Tibial artery (tissue), 4 donors: ENCODE measurements at regions not wholly inside any gene's neighbourhood (a gene's known extent, or its start where the extent isn't known, plus 50 kb on each side); places are given as distances from the start of the nearest gene placed in this dataset.

Source experiments
- DNase-seq, 2 donors: peaks; one replicate each; pipeline ENCODE4 v3.0.0-alpha.2; 2019
- H3K27ac ChIP-seq, 2 donors: fragments of 200-600 bp; sonication (generic) in 1 of 2; 1 replicate in 1 of 2; 2 replicates in 1 of 2; pipeline ENCODE4 v1.5.1; 2018 to 2019; ENCODE audit warnings: mild to moderate bottlenecking in 1 of 2
- H3K27me3 ChIP-seq, 2 donors: fragments of 200-600 bp; sonication (generic) in 1 of 2; one replicate each; pipeline versions ENCODE4 v1.5.1 to v1.6.0; 2016 to 2019
- H3K36me3 ChIP-seq, 3 donors: fragments of 200-600 bp; sonication (generic) in 2 of 3; one replicate each; pipeline ENCODE4 v1.5.1; 2016 to 2019; ENCODE audit warnings: mild to moderate bottlenecking in 2 of 3
- H3K4me1 ChIP-seq, 4 donors: fragments of 200-600 bp; sonication (generic) in 2 of 4; 1 replicate in 3 of 4; 2 replicates in 1 of 4; pipeline ENCODE4 v1.5.1; 2016 to 2019
- H3K4me3 ChIP-seq, 2 donors: fragments of 200-600 bp; sonication (generic) in 1 of 2; 1 replicate in 1 of 2; 2 replicates in 1 of 2; pipeline ENCODE4 v1.5.1; 2018 to 2019; ENCODE audit warnings: mild to moderate bottlenecking in 2 of 2
- H3K9me3 ChIP-seq, 3 donors: fragments of 200-600 bp; sonication (generic) in 1 of 3; one replicate each; pipeline ENCODE4 v1.5.1; 2016 to 2019
- CTCF ChIP-seq, 2 experiments: fragments of 200-600 bp in 1 of 2; fragments of 450-650 bp in 1 of 2; IDR thresholded peaks; one replicate each; pipeline ENCODE4 v1.5.1; 2017 to 2019; ENCODE audit warnings: antibody characterized with exemption in 2 of 2, mild to moderate bottlenecking in 1 of 2, moderate library complexity in 1 of 2
- intact Hi-C: fragments of 100-400 bp; cut with DNase I; formaldehyde crosslinking; loops from one replicate; pipeline ENCODE4 v1.15.0; 2023; ENCODE audit warnings: low total_unique reads

GRCh38 chr18:9038277-9038871, 64.1 kb upstream of the NDUFV2 start:
- Histone ChIP-seq H3K36me3 (no peaks in the 10 kb centered on the region), H3K27me3 (no peaks in the 10 kb centered on the region), H3K27ac (no peak overlapping the region), H3K4me1 (no peaks in the 10 kb centered on the region), H3K4me3 (no peak overlapping the region), H3K9me3 (no peaks in the 10 kb centered on the region)
- no peak for DNase-seq
- no peak for TF ChIP-seq CTCF (IDR thresholded peaks at IDR 0.05)
- intact Hi-C loops: no loop called here

GRCh38 chr18:9039441-9040071, 62.9 kb upstream of the NDUFV2 start:
- Histone ChIP-seq H3K9me3 (no peaks in the 10 kb centered on the region), H3K36me3 (no peaks in the 10 kb centered on the region), H3K4me3 (no peak overlapping the region), H3K27ac (no peak overlapping the region), H3K27me3 (no peaks in the 10 kb centered on the region), H3K4me1 (no peaks in the 10 kb centered on the region)
- intact Hi-C loops: no loop called here
- no peak for TF ChIP-seq CTCF (IDR thresholded peaks at IDR 0.05)
- DNase-seq: no peak

- H3K27me3 ChIP-seq: no peaks in the 10 kb centered on the region
- no peak for DNase-seq
- no peaks in the 10 kb centered on the region for H3K4me1 ChIP-seq
- H3K9me3 ChIP-seq: no peaks in the 10 kb centered on the region
- H3K4me3 ChIP-seq: no peak overlapping the region
- H3K27ac ChIP-seq: no peak overlapping the region
- intact Hi-C loops: no loop called here
- TF ChIP-seq CTCF (IDR thresholded peaks at IDR 0.05): no peak
- no peaks in the 10 kb centered on the region for H3K36me3 ChIP-seq
Measured at GRCh38 chr18:9042766-9043481, 59.6 kb upstream of the NDUFV2 start.

- no peak for DNase-seq
- Histone ChIP-seq H3K4me1 (no peaks in the 10 kb centered on the region), H3K36me3 (no peaks in the 10 kb centered on the region), H3K4me3 (no peak overlapping the region), H3K27me3 (no peaks in the 10 kb centered on the region), H3K27ac (no peak overlapping the region), H3K9me3 (no peaks in the 10 kb centered on the region)
- intact Hi-C loops: no loop called here
- no peak for TF ChIP-seq CTCF (IDR thresholded peaks at IDR 0.05)
Measured at GRCh38 chr18:9043581-9043980, 58.9 kb upstream of the NDUFV2 start.

- Histone ChIP-seq H3K4me3 (no peak overlapping the region), H3K36me3 (no peaks in the 10 kb centered on the region), H3K27ac (no peak overlapping the region), H3K9me3 (peaks cover 0 to 2% (median 0%) of the 10 kb centered on the region in 3 donors), H3K4me1 (no peaks in the 10 kb centered on the region), H3K27me3 (no peaks in the 10 kb centered on the region)
- no peak for TF ChIP-seq CTCF (IDR thresholded peaks at IDR 0.05)
- intact Hi-C loops: no loop called here
- DNase-seq: no peak
Measured at GRCh38 chr18:9047715-9048114, 54.8 kb upstream of the NDUFV2 start.
